Epithelial cell of esophagus (primary cell): ENCODE measurements at regions not wholly inside any gene's neighbourhood (a gene's known extent, or its start where the extent isn't known, plus 50 kb on each side); places are given as distances from the start of the nearest gene placed in this dataset.

Experiments used
- DNase-seq: peaks from one replicate; pipeline ENCODE4 v3.0.0; 2010; ENCODE audit warnings: low read depth
- H3K4me3 ChIP-seq: 2 replicates; pipeline ENCODE4 v1.5.1; 2011; ENCODE audit warnings: mild to moderate bottlenecking, low read length, control low read depth
- TF ChIP-seq, protein P1 (sequence below): IDR thresholded peaks from 2 replicates; pipeline ENCODE4 v1.5.1; 2011; ENCODE audit warnings: low read depth, mild to moderate bottlenecking, low read length, control low read depth, inconsistent platforms; ENCODE audit not compliant: insufficient read depth; ENCODE audit errors: missing control alignments

DNA sequence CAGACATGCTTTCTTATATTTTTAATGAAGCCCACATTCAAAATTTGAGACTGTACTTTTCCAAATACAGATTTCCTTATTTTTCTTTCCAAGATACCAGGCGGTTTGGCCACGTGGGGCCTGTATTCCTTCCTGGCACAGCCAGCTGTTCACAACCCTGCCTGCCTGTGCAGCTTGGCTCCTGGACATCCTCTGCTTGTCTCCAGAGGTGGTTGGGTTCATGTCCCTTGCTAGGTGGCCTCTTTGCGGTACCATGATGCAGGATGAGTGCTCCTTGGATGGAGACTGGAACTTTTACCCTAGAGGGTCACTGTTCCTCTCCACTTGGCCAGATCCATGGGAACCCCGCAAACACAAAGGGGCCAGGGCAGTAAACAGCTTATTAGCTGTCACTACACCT, 297.5 kb upstream of the MSX2 start:
- no peak for DNase-seq
- TF ChIP-seq, protein P1, sequence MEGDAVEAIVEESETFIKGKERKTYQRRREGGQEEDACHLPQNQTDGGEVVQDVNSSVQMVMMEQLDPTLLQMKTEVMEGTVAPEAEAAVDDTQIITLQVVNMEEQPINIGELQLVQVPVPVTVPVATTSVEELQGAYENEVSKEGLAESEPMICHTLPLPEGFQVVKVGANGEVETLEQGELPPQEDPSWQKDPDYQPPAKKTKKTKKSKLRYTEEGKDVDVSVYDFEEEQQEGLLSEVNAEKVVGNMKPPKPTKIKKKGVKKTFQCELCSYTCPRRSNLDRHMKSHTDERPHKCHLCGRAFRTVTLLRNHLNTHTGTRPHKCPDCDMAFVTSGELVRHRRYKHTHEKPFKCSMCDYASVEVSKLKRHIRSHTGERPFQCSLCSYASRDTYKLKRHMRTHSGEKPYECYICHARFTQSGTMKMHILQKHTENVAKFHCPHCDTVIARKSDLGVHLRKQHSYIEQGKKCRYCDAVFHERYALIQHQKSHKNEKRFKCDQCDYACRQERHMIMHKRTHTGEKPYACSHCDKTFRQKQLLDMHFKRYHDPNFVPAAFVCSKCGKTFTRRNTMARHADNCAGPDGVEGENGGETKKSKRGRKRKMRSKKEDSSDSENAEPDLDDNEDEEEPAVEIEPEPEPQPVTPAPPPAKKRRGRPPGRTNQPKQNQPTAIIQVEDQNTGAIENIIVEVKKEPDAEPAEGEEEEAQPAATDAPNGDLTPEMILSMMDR = no peak
- no peak overlapping the region for H3K4me3 ChIP-seq

- DNase-seq = no peak
- H3K4me3 ChIP-seq = no peak overlapping the region
- TF ChIP-seq, protein P1 = no peak
Observed at GRCh38 chr5:174427304-174427703, 297.1 kb upstream of the MSX2 start.

DNA sequence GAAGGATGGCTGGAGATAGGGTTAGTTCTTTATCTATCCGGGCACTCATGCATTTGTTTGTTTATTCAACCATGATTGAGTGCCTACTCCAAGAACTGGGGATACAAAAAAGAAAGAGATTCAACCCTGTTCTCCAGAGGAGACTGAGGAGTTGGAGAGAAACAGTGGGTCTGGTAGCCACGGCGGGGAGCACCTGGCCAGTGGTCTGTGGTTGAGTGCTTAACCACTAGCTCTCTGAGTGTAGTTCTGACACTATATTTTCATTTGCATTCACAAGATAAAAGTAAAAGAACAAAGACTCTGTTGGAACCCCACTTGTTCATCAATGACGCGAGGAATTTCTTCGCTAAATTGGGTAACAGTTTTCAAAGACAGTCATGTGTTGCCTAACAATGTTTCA, 295.5 kb upstream of the MSX2 start:
- DNase-seq = no peak
- no peak overlapping the region for H3K4me3 ChIP-seq
- TF ChIP-seq, protein P1 = no peak

GRCh38 chr5:174430940-174431339, 293.4 kb upstream of the MSX2 start:
- no peak for DNase-seq
- TF ChIP-seq, protein P1 = no peak
- no peak overlapping the region for H3K4me3 ChIP-seq

DNA sequence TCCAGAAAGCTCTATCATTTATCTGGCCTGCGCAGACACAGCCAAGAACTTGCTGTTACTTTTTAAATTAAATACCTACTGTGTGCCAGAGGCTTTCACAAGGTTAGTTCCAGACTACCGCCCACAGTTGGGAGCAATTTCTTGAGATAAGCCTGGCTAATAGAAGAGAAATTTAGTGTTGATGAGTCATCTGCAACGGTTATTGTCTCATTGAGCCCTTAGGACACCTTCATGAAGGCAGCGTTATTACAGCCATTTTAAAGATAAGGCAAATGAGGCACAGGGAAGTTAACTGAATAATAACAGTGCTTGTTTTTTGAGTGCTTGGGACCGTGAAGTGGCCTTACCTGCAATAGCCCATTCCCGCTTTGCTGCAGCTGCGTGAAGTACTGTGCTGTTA, 292.9 kb upstream of the MSX2 start:
- H3K4me3 ChIP-seq = no peak overlapping the region
- DNase-seq = no peak
- TF ChIP-seq, protein P1 = no peak

DNA sequence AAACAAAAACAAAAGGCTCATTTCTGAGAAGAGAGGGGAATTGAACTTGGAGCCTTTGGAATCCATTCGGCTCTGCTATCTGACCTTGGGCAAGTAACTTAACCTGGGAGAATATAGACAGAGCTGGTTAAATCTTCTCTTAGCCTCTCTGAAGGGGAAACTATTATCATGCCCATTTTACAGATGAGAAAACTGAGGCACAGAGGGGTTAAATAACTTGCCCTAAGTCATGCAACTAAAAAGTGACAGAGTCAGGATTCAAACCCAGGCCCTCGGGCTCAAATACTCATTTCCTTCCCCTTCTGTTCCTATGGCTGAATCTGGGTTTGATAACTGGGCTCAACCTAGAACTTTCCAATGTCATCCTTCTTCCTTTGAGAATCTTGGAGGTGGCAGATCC, 291.3 kb upstream of the MSX2 start:
- TF ChIP-seq, protein P1 = no peak
- DNase-seq = no peak
- no peak overlapping the region for H3K4me3 ChIP-seq

DNA sequence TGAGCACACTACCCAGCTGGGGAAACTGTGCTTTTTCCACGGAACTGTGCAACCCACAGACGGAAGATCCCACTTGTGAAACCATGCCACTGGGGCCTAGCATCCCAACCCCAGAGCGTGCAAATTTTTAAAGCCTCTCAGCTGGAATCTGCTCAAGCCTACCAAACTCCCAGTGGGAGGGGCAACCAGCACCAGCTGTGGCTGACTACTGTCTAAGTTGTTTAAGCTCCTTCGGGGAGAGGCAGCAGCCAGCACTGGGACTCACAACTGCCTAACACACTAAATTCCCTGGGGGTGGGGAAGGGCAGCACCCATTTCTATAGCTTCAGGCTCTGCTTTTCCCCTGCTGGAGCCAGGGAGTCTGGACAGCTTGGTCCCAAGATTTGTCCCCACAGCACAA, 287.6 kb upstream of the MSX2 start:
- DNase-seq = no peak
- no peak overlapping the region for H3K4me3 ChIP-seq
- TF ChIP-seq, protein P1 = no peak
